ENCODE measurements at regions not wholly inside any gene's neighbourhood (a gene's known extent, or its start where the extent isn't known, plus 50 kb on each side); places are given as distances from the start of the nearest gene placed in this dataset.
"Not testable (repeated sequence)": the region's sequence is repeated elsewhere in the genome, so short reads cannot be mapped to it uniquely, and the experiment has no call there.

GRCh38 chr2:870426-870825 lies 80.2 kb upstream of the SNTG2 start:
- DNase-seq (ENCODE audit: low read depth in 2 of 2), result no peak
- no peak for TF ChIP-seq CTCF (IDR thresholded peaks at IDR 0.05; ENCODE audit: low read depth, low read length)
- no peak overlapping the region for H3K4me3 ChIP-seq (replicated peaks in 1 of 2; ENCODE audit: low read depth in 2 of 2, low read length in 2 of 2)

GRCh38 chr2:869894-870293 lies 80.8 kb upstream of the SNTG2 start:
- H3K4me3 ChIP-seq (replicated peaks in 1 of 2; ENCODE audit: low read depth in 2 of 2, low read length in 2 of 2), result no peak overlapping the region
- TF ChIP-seq CTCF (IDR thresholded peaks at IDR 0.05; ENCODE audit: low read depth, low read length), result no peak
- no peak for DNase-seq (ENCODE audit: low read depth in 2 of 2)

GRCh38 chr2:869357-869871 lies 81.2 kb upstream of the SNTG2 start:
- TF ChIP-seq CTCF (IDR thresholded peaks at IDR 0.05; ENCODE audit: low read depth, low read length), result no peak
- DNase-seq (ENCODE audit: low read depth in 2 of 2), result no peak
- H3K4me3 ChIP-seq (replicated peaks in 1 of 2; ENCODE audit: low read depth in 2 of 2, low read length in 2 of 2), result no peak overlapping the region

- not testable (repeated sequence) for DNase-seq (ENCODE audit: low read depth in 2 of 2); H3K4me3 ChIP-seq (replicated peaks in 1 of 2; ENCODE audit: low read depth in 2 of 2, low read length in 2 of 2)
These were observed 81.8 kb upstream of the SNTG2 start for GRCh38 chr2:868857-869256.

- TF ChIP-seq CTCF (IDR thresholded peaks at IDR 0.05; ENCODE audit: low read depth, low read length), result no peak
- H3K4me3 ChIP-seq (replicated peaks in 1 of 2; ENCODE audit: low read depth in 2 of 2, low read length in 2 of 2), result no peak overlapping the region
- no peak for DNase-seq (ENCODE audit: low read depth in 2 of 2)
These were observed 83.4 kb upstream of the SNTG2 start for GRCh38 chr2:867296-867695.

GRCh38 chr2:866887-867286 lies 83.8 kb upstream of the SNTG2 start:
- TF ChIP-seq CTCF (IDR thresholded peaks at IDR 0.05; ENCODE audit: low read depth, low read length), result no peak
- DNase-seq (ENCODE audit: low read depth in 2 of 2), result no peak
- no peak overlapping the region for H3K4me3 ChIP-seq (replicated peaks in 1 of 2; ENCODE audit: low read depth in 2 of 2, low read length in 2 of 2)

GRCh38 chr2:866009-866680 lies 84.5 kb upstream of the SNTG2 start:
- no peak for TF ChIP-seq CTCF (IDR thresholded peaks at IDR 0.05; ENCODE audit: low read depth, low read length)
- no peak for DNase-seq (ENCODE audit: low read depth in 2 of 2)
- no peak overlapping the region for H3K4me3 ChIP-seq (replicated peaks in 1 of 2; ENCODE audit: low read depth in 2 of 2, low read length in 2 of 2)

All from cardiac fibroblast (primary cell).